ENCODE measurements at regions not wholly inside any gene's neighbourhood (a gene's known extent, or its start where the extent isn't known, plus 50 kb on each side); places are given as distances from the start of the nearest gene placed in this dataset.
"Not testable (repeated sequence)": the region's sequence is repeated elsewhere in the genome, so short reads cannot be mapped to it uniquely, and the experiment has no call there.

GRCh38 chr22:17283865-17284264, 64.6 kb upstream of the ADA2 start:
- H3K36me3 Mint-ChIP-seq (ENCODE audit: low read depth); H3K4me3 Mint-ChIP-seq; H3K9me3 Mint-ChIP-seq; H3K27ac Mint-ChIP-seq; CTCF ChIA-PET; DNase-seq; POLR2A ChIA-PET: not testable (repeated sequence)
- Mint-ChIP-seq H3K27me3 (peaks cover 10% of the 10 kb centered on the region), H3K4me1 (peaks cover 13% of the 10 kb centered on the region)

GRCh38 chr22:17283423-17283822, 64.2 kb upstream of the ADA2 start:
- ChIA-PET POLR2A (no interaction called here), CTCF (no interaction called here)
- no peak overlapping the region for H3K4me3 Mint-ChIP-seq
- H3K27ac Mint-ChIP-seq, result no peak overlapping the region
- peaks cover 13% of the 10 kb centered on the region for H3K4me1 Mint-ChIP-seq
- no peak for DNase-seq
- no peaks in the 10 kb centered on the region for H3K9me3 Mint-ChIP-seq
- H3K36me3 Mint-ChIP-seq (ENCODE audit: low read depth), result no peaks in the 10 kb centered on the region
- peaks cover 9% of the 10 kb centered on the region for H3K27me3 Mint-ChIP-seq

- Mint-ChIP-seq H3K4me1 (peaks cover 13% of the 10 kb centered on the region), H3K36me3 (ENCODE audit: low read depth) (no peaks in the 10 kb centered on the region), H3K27me3 (peaks cover 6% of the 10 kb centered on the region), H3K4me3 (no peak overlapping the region), H3K27ac (peak overlapping the region; percentile 67), H3K9me3 (no peaks in the 10 kb centered on the region)
- DNase-seq, result no peak
- POLR2A ChIA-PET, result interaction anchor here (1.5 to 1.9 kb wide), 2 partner anchors 23 to 63 kb away, joined by 4 to 5 read pairs; partner anchors contain the start of gene ADA2
- CTCF ChIA-PET, result interaction anchor here (0.7 to 1.2 kb wide), 4 partner anchors 38 to 74 kb away, joined by 3 to 5 read pairs (median 3); no protein-coding TSS in a partner anchor
Measured at GRCh38 chr22:17281440-17281841, 62.2 kb upstream of the ADA2 start.

- POLR2A ChIA-PET, result interaction anchor here (1.5 to 1.9 kb wide), 2 partner anchors 22 to 62 kb away, joined by 4 to 5 read pairs; partner anchors contain the start of gene ADA2
- no peak overlapping the region for H3K4me3 Mint-ChIP-seq
- DNase-seq, result no peak
- peak overlapping the region; percentile 67 for H3K27ac Mint-ChIP-seq
- no peaks in the 10 kb centered on the region for H3K9me3 Mint-ChIP-seq
- CTCF ChIA-PET, result interaction anchor here (0.7 to 1.2 kb wide), 4 partner anchors 38 to 74 kb away, joined by 3 to 5 read pairs (median 3); no protein-coding TSS in a partner anchor
- H3K27me3 Mint-ChIP-seq, result peaks cover 5% of the 10 kb centered on the region
- H3K36me3 Mint-ChIP-seq (ENCODE audit: low read depth), result no peaks in the 10 kb centered on the region
- H3K4me1 Mint-ChIP-seq, result peaks cover 13% of the 10 kb centered on the region
Measured at GRCh38 chr22:17281026-17281425, 61.8 kb upstream of the ADA2 start.

- ChIA-PET POLR2A (no interaction called here), CTCF (no interaction called here)
- Mint-ChIP-seq H3K4me3 (no peak overlapping the region), H3K9me3 (no peaks in the 10 kb centered on the region), H3K27me3 (no peaks in the 10 kb centered on the region), H3K27ac (no peak overlapping the region), H3K36me3 (ENCODE audit: low read depth) (no peaks in the 10 kb centered on the region), H3K4me1 (no peaks in the 10 kb centered on the region)
- no peak for DNase-seq
Measured at GRCh38 chr22:17272511-17272991, 53.3 kb upstream of the ADA2 start.

- Mint-ChIP-seq H3K4me1 (peaks cover 6% of the 10 kb centered on the region), H3K27ac (no peak overlapping the region), H3K36me3 (ENCODE audit: low read depth) (no peaks in the 10 kb centered on the region), H3K27me3 (no peaks in the 10 kb centered on the region), H3K4me3 (no peak overlapping the region), H3K9me3 (no peaks in the 10 kb centered on the region)
- DNase-seq, result no peak
- ChIA-PET CTCF (interaction anchor here (0.7 kb wide), 1 partner anchor 10 kb away, joined by 4 read pairs; no protein-coding TSS in a partner anchor), POLR2A (no interaction called here)
Measured at GRCh38 chr22:17271711-17272451, 52.6 kb upstream of the ADA2 start.

GRCh38 chr22:17269607-17270261, 50.5 kb upstream of the ADA2 start:
- H3K36me3 Mint-ChIP-seq (ENCODE audit: low read depth), result no peaks in the 10 kb centered on the region
- H3K27ac Mint-ChIP-seq, result no peak overlapping the region
- ChIA-PET CTCF (interaction anchor here (0.6 kb wide), 1 partner anchor 10 kb away, joined by 5 read pairs; no protein-coding TSS in a partner anchor), POLR2A (interaction anchor here (1.2 kb wide), 1 partner anchor 9 kb away, joined by 3 read pairs; no protein-coding TSS in a partner anchor)
- peaks cover 20% of the 10 kb centered on the region for H3K4me1 Mint-ChIP-seq
- H3K27me3 Mint-ChIP-seq, result no peaks in the 10 kb centered on the region
- no peaks in the 10 kb centered on the region for H3K9me3 Mint-ChIP-seq
- no peak for DNase-seq
- no peak overlapping the region for H3K4me3 Mint-ChIP-seq

- ChIA-PET POLR2A (interaction anchor here (0.9 to 1.2 kb wide), 2 partner anchors 10 to 50 kb away, joined by 3 read pairs; no protein-coding TSS in a partner anchor), CTCF (interaction anchor here (0.6 to 1.0 kb wide), 2 partner anchors 62 to 233 kb away, joined by 3 to 4 read pairs; no protein-coding TSS in a partner anchor)
- no peaks in the 10 kb centered on the region for H3K36me3 Mint-ChIP-seq (ENCODE audit: low read depth)
- H3K4me3 Mint-ChIP-seq, result no peak overlapping the region
- H3K27me3 Mint-ChIP-seq, result no peaks in the 10 kb centered on the region
- H3K4me1 Mint-ChIP-seq, result peaks cover 20% of the 10 kb centered on the region
- no peak overlapping the region for H3K27ac Mint-ChIP-seq
- no peak for DNase-seq
- no peaks in the 10 kb centered on the region for H3K9me3 Mint-ChIP-seq
Measured at GRCh38 chr22:17269224-17269606, 50.0 kb upstream of the ADA2 start.
